Kidney epithelial cell (primary cell): ENCODE measurements at regions not wholly inside any gene's neighbourhood (a gene's known extent, or its start where the extent isn't known, plus 50 kb on each side); places are given as distances from the start of the nearest gene placed in this dataset.
"Not testable (repeated sequence)": the region's sequence is repeated elsewhere in the genome, so short reads cannot be mapped to it uniquely, and the experiment has no call there.

Experiments used
- DNase-seq: peaks from one replicate; pipeline ENCODE4 v3.0.0-alpha.2; 2010; ENCODE audit warnings: low read depth
- H3K27me3 ChIP-seq: 2 replicates; pipeline ENCODE4 v1.6.0; 2011; ENCODE audit warnings: low read length; ENCODE audit not compliant: control insufficient read depth, insufficient read depth
- H3K36me3 ChIP-seq: 2 replicates; pipeline ENCODE4 v1.5.1; 2011; ENCODE audit warnings: low read length; ENCODE audit not compliant: control insufficient read depth, insufficient read depth
- H3K4me3 ChIP-seq: 2 replicates; pipeline ENCODE4 v1.5.1; 2011; ENCODE audit warnings: low read depth, mild to moderate bottlenecking, control low read depth, low read length
- TF ChIP-seq, protein P1 (sequence below): IDR thresholded peaks from 2 replicates; pipeline ENCODE4 v1.5.1; 2011; ENCODE audit warnings: mild to moderate bottlenecking, moderate library complexity, low read length, control low read depth, inconsistent platforms; ENCODE audit not compliant: insufficient read depth, poor library complexity, severe bottlenecking

DNA sequence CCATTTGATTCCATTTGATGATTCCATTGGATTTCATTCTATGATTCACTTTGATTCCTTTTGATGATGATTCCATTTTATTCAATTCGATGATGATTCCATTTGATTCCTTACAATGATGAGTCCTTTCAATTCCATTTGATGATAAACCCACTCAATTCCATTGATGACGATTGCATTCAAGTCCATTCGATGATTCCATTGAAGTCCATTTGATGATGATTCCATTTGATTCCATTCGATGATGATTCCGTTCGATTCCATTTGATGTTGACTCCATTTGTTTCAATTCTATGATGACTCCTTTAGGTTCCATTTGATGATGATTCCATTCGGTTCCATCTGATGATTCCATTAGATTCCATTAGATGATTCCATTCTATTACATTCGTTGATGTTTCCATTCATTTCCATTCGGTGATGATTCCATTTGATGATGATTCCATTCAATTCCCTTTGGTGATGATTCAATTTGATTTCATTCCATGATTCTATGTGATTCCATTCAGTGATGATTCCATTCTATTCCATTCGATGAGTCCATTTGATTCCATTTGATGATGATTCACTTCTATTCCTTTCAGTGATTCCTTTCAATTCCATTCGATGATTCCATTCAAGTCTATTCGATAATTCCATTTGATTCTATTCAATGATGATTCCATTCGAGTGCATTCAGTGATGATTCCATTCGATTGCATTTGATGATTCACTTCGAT, 1106.0 kb downstream of the RPIA start:
- no peak for DNase-seq
- no peaks in the 10 kb centered on the region for H3K36me3 ChIP-seq
- no peaks in the 10 kb centered on the region for H3K27me3 ChIP-seq
- TF ChIP-seq, protein P1, sequence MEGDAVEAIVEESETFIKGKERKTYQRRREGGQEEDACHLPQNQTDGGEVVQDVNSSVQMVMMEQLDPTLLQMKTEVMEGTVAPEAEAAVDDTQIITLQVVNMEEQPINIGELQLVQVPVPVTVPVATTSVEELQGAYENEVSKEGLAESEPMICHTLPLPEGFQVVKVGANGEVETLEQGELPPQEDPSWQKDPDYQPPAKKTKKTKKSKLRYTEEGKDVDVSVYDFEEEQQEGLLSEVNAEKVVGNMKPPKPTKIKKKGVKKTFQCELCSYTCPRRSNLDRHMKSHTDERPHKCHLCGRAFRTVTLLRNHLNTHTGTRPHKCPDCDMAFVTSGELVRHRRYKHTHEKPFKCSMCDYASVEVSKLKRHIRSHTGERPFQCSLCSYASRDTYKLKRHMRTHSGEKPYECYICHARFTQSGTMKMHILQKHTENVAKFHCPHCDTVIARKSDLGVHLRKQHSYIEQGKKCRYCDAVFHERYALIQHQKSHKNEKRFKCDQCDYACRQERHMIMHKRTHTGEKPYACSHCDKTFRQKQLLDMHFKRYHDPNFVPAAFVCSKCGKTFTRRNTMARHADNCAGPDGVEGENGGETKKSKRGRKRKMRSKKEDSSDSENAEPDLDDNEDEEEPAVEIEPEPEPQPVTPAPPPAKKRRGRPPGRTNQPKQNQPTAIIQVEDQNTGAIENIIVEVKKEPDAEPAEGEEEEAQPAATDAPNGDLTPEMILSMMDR = no peak
- no peak overlapping the region for H3K4me3 ChIP-seq

DNA sequence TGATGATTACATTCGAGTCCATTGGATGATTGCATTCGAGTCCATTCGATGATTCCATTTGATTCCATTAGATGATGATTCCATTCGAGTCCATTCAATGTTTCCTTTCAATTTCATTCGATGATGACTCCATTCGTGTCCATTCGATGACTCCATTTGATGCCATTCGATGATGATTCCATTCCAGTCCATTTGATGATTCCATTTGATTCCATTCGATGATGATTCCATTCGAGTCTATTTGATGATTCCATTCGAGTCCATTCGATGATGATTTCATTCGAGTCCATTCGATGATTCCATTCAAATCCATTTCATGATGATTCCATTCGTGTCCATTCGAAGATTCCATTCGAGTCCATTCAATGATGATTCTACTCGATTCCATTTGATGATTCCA, 1109.7 kb downstream of the RPIA start:
- not testable (repeated sequence) for H3K4me3 ChIP-seq, H3K36me3 ChIP-seq, DNase-seq, H3K27me3 ChIP-seq

DNA sequence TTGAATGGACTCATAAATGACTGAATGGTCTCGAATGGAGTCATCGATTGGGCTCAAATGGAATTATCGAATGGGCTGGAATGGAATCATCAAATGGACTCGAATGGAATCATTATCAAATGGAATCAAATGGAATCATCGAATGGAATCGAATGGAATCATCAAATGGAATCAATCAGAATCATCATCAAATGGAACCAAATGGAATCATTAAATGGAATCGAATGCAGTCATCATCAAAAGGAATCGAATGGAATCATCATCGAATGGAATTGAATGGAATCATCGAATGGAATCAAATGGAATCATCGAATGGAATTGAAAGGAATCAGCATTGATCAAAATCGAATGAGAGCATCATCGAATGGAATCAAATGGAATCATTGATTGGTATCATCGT, 1114.9 kb downstream of the RPIA start:
- not testable (repeated sequence) for H3K27me3 ChIP-seq, H3K36me3 ChIP-seq, H3K4me3 ChIP-seq, DNase-seq

DNA sequence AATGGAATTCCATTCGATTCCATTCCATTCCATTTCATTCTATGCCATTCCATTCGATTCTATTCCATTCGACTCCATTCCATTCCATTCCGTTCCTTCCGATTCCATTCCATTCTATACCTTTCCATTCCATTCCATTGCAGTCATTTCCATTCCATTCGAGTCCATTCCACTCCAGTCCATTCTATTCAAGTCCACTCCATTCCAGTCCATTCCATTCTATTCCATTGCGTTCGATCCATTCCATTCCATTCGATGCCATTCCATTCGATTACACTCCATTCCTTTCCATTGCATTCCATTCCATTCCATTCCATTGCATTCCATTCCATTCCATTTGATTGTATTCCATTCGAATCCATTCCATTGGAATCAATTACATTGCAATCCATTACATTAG, 1119.8 kb downstream of the RPIA start:
- no peaks in the 10 kb centered on the region for H3K27me3 ChIP-seq
- no peak for DNase-seq
- no peak overlapping the region for H3K4me3 ChIP-seq
- TF ChIP-seq, protein P1 = no peak
- no peaks in the 10 kb centered on the region for H3K36me3 ChIP-seq

DNA sequence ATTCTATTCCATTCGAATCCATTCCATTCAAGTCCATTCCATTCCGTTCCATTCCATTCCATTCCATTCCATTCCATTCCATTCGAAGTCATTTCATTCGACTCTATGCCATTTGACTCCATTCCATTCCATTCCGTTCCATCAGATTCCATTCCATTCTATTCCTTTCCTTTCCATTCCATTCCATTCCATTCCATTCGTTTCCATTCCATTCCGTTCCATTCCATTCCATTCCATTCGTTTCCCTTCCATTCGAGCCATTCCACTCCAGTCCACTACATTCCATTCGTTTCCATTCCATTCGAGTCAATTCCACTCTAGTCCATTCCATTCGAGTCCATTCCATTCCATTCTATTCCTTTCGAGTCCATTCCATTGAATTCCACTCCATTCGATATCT, 1120.4 kb downstream of the RPIA start:
- DNase-seq, H3K36me3 ChIP-seq, H3K4me3 ChIP-seq, H3K27me3 ChIP-seq: not testable (repeated sequence)

DNA sequence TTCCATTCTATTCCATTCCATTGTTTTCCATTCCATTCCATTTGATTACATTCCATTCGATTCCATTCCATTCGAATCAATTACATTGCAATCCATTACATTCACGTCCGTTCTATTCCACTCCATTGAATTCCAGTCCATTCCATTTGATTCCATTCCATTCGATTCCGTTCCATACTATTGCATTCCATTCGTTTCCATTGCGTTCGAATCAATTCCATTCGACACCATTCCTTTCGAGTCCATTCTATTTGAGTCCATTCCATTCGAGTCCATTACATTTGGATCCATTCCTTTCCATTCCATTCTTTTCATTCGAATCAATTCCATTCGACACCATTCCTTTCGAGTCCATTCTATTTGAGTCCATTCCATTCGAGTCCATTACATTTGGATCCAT, 1122.9 kb downstream of the RPIA start:
- not testable (repeated sequence) for H3K27me3 ChIP-seq, H3K4me3 ChIP-seq, DNase-seq, H3K36me3 ChIP-seq

DNA sequence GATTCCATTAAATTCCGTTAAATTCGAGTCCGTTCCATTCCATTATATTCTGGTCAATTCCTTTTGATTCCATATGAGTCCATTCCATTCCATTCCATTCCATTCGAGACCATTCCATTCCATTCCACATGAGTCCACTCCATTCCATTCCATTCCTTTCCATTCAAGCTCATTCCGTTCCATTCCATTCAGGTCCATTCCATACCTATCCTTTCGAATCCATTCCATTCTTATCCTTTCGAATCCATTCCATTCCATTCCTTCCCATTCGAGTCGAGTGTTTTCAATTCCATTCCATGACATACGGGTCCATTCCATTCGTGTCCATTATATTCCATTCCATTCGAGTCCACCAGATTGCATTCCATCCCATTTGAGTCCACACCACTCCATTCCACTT, 1127.4 kb downstream of the RPIA start:
- TF ChIP-seq, protein P1 = no peak
- Histone ChIP-seq H3K4me3 (no peak overlapping the region), H3K36me3 (no peaks in the 10 kb centered on the region), H3K27me3 (no peaks in the 10 kb centered on the region)
- no peak for DNase-seq

DNA sequence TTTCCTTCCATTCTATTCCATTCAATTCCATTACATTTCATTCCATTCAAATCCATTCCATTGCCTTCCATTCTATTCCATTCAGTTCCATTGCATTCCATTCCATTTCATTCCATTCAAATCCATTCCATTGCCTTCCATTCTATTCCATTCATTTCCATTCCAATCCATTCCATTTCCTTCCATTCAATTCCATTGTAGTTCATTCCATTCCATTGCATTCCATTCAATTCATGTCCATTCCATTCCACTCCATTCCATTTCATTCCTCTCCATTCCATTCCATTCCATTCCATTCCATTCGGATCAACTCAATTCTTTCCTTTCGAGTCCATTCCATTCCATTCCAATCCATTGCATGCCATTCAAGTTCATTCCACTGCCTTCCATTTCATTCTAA, 1128.3 kb downstream of the RPIA start:
- Histone ChIP-seq H3K4me3 (no peak overlapping the region), H3K27me3 (no peaks in the 10 kb centered on the region), H3K36me3 (no peaks in the 10 kb centered on the region)
- TF ChIP-seq, protein P1 = no peak
- DNase-seq = no peak
